Dendritic cell treated with granulocyte-macrophage colony-stimulating factor and Interleukin-4, amounts not matched to agents 40 ng/mL and 50 ng/mL, for 4 days (primary cell): ENCODE measurements at regions not wholly inside any gene's neighbourhood (a gene's known extent, or its start where the extent isn't known, plus 50 kb on each side); places are given as distances from the start of the nearest gene placed in this dataset.

Experiments
- H3K27ac Mint-ChIP-seq: one replicate; pipeline ENCODE4 v1.8.0; 2022; ENCODE audit warnings: mild to moderate bottlenecking, mixed read lengths
- H3K27me3 Mint-ChIP-seq: one replicate; pipeline ENCODE4 v1.8.0; 2022; ENCODE audit warnings: mild to moderate bottlenecking, mixed read lengths
- H3K36me3 Mint-ChIP-seq: one replicate; pipeline ENCODE4 v1.8.0; 2022; ENCODE audit warnings: low read depth, mixed read lengths
- H3K4me1 Mint-ChIP-seq: one replicate; pipeline ENCODE4 v1.8.0; 2022; ENCODE audit warnings: low read depth, mixed read lengths
- H3K4me3 Mint-ChIP-seq: one replicate; pipeline ENCODE4 v1.8.0; 2022; ENCODE audit warnings: mild to moderate bottlenecking, moderate library complexity, mixed read lengths
- H3K9me3 Mint-ChIP-seq: one replicate; pipeline ENCODE4 v1.8.0; 2022; ENCODE audit warnings: mixed read lengths
- intact Hi-C: fragments of 100-400 bp; cut with micrococcal nuclease; formaldehyde crosslinking; loops from one replicate; pipeline ENCODE4 v1.15.0; 2022

DNA sequence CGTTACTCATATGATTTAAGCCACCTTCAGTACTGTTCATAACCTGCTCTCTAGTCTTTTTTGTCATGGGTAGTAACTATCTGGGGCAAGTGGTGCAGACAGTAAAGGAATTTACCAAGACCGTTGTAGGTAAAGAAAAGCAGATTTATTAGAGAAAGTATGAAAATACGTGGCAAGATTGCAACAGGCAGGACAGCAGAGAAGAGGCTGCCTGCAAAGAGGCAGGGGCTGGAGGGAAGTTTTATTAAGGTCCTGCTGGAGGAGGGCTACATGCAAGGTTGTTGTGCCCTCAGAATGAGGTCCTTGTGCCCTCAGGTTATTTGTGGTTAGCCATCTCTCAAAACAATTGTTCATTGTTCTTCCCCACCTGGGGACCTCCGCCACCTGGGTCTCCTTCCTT, 444.3 kb downstream of the BCKDHB start:
- no peaks in the 10 kb centered on the region for H3K9me3 Mint-ChIP-seq
- H3K4me3 Mint-ChIP-seq, result no peak overlapping the region
- H3K36me3 Mint-ChIP-seq, result no peaks in the 10 kb centered on the region
- intact Hi-C loops, result no loop called here
- H3K4me1 Mint-ChIP-seq, result no peaks in the 10 kb centered on the region
- no peak overlapping the region for H3K27ac Mint-ChIP-seq
- no peaks in the 10 kb centered on the region for H3K27me3 Mint-ChIP-seq

DNA sequence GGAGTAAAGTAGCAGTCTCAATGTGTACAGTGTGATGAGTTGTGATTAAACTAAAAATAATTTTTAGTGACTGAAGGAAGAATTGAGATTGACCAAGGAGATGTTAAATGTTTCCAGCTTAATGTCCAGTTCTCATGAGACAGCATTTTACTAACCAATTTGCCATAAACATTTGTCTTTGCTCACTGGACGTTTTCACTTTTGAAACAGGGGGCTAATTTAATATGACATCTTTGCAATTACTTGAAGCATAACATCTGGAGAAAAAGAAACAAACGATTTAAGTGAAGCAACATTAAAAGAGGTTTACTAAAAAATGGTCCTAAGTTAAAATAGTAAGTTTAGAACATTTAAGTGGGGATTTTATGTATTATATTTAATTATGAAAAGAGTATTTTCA, 443.8 kb downstream of the BCKDHB start:
- no peak overlapping the region for H3K27ac Mint-ChIP-seq

DNA sequence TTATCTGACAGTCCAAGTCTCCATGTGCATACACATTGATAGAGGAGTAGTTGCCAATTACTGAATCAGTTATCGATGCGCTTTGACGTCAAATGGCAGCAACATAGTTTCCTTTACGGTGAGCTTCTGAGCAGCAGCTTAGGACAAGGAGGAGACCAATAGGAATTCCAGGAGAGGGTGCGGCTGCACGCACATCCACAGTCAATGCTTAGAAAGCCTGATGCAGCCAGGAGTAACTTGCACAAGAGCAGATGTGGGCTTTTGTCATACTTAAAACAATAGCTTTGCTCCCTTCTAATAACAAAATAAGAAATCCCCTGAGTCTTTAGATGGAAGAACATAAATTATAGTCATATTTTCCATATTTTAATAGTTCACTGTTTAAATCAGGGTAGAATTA, 442.1 kb downstream of the BCKDHB start:
- H3K9me3 Mint-ChIP-seq, result no peaks in the 10 kb centered on the region
- H3K4me3 Mint-ChIP-seq, result no peak overlapping the region
- H3K36me3 Mint-ChIP-seq, result no peaks in the 10 kb centered on the region
- no peaks in the 10 kb centered on the region for H3K27me3 Mint-ChIP-seq
- H3K4me1 Mint-ChIP-seq, result no peaks in the 10 kb centered on the region
- no peak overlapping the region for H3K27ac Mint-ChIP-seq
- intact Hi-C loops, result no loop called here

More for the DNA sequence above, 443.8 kb downstream of the BCKDHB start:
- Mint-ChIP-seq H3K36me3 (no peaks in the 10 kb centered on the region), H3K4me3 (no peak overlapping the region), H3K27me3 (no peaks in the 10 kb centered on the region), H3K9me3 (no peaks in the 10 kb centered on the region), H3K4me1 (no peaks in the 10 kb centered on the region)
- intact Hi-C loops, result no loop called here

DNA sequence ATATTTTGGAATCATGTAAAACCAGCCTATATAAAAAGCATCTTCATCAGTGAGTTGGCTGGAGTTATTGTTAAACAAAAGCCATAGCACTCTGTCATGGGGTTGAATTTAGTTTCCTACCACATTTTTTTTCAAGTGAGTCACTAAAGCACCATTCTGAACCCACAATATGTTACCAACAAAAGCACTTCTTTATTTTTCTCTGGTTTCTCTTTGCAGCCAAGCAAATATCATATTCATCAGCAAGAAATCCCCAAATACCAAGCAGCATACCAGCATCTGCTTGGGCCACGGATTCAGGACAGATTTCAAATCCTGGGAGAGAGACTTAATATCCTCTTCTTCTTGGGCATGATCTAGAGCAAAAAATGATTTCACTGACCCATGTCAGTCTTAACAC, 441.4 kb downstream of the BCKDHB start:
- Mint-ChIP-seq H3K27me3 (no peaks in the 10 kb centered on the region), H3K9me3 (no peaks in the 10 kb centered on the region), H3K4me1 (no peaks in the 10 kb centered on the region), H3K4me3 (no peak overlapping the region), H3K27ac (no peak overlapping the region), H3K36me3 (no peaks in the 10 kb centered on the region)
- intact Hi-C loops, result no loop called here

DNA sequence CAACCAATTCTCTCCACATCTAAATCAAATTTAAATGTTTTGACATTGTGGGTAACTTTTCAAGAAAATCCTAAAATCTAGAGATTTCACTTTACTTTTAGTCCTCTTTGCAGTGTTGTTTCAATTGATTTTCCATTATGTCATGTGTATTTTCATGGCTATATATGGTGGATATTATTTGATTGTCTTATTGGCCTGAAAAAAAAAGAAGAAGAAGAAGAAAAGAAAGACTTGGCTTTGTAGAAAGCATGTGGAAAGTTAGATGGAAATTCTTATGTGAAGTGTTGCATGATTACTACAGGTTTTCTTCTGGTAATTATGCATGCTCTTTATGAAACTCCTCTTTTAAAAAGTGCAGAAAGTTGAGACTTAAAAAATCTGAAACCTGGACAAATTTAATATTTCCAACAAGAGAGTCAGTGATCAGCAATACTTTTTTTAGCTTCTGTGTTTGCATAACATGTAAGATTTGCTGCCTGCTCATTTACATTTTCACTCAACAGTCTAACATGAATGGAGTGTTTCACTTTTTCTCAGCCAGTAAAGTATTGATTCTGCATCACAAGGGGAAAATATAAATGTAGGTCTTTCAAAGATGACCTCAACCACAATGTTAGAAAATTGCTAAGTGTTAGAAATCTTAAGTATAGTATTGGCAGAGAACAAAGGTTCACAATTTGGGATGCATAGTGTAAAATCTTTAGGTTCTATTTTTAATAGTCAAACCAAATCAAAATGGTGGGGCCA, 438.7 kb downstream of the BCKDHB start:
- no peak overlapping the region for H3K27ac Mint-ChIP-seq
- H3K4me3 Mint-ChIP-seq, result no peak overlapping the region
- no peaks in the 10 kb centered on the region for H3K4me1 Mint-ChIP-seq
- no peaks in the 10 kb centered on the region for H3K36me3 Mint-ChIP-seq
- intact Hi-C loops, result no loop called here
- peaks cover 17% of the 10 kb centered on the region for H3K9me3 Mint-ChIP-seq
- no peaks in the 10 kb centered on the region for H3K27me3 Mint-ChIP-seq

DNA sequence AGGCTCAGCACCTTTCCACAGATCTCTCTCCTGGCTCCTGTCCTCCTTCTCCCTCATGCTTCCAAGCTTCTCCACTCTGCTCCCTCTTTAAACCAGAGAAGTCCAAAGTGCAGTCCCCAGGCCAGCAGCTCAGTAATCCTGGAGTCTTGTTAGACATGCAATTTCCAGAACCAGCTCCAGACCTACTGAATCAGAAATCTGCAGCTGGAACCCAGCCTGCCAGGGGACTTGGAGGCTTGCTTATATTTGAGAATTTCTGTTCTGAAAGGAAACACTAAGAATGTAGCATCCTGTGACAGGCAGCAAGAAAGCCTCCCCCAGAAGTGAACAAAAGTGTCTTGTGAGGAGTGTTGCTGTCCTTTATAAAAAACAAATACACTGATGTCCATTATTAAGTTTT, 438.1 kb downstream of the BCKDHB start:
- no peaks in the 10 kb centered on the region for H3K36me3 Mint-ChIP-seq
- H3K4me1 Mint-ChIP-seq, result no peaks in the 10 kb centered on the region
- intact Hi-C loops, result no loop called here
- H3K9me3 Mint-ChIP-seq, result peaks cover 22% of the 10 kb centered on the region
- H3K4me3 Mint-ChIP-seq, result no peak overlapping the region
- no peak overlapping the region for H3K27ac Mint-ChIP-seq
- no peaks in the 10 kb centered on the region for H3K27me3 Mint-ChIP-seq

DNA sequence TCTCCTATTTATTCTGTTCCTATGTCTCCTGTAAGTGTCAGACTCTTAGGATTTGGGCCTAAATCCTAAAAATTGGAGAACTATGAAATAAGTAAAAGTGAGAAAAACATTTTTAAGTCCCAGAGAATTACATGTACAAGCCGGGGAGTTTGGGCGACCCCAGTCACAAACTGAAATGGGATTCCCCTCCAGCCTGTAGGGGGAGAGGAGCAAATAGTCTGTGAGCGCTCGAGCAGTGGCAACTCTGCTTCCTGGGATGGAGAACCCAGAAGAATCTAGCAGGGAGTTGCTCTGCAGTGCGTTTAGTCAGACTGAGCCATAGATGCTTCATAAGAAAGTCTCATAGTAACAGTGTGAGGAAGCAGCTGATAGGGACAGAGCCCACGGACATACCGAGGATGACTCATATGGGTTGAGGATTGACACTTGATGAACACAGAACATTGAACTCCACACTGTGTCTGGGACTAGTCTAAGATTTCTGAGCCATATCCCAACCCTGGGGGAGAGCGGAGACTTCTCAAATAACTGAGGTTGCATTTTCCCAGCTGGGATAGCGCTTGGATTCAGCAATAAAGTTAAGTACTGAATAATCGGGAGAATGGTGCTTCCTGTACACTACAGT, 437.2 kb downstream of the BCKDHB start:
- Mint-ChIP-seq H3K4me3 (no peak overlapping the region), H3K27ac (no peak overlapping the region), H3K4me1 (no peaks in the 10 kb centered on the region), H3K9me3 (peaks cover 22% of the 10 kb centered on the region), H3K27me3 (no peaks in the 10 kb centered on the region), H3K36me3 (no peaks in the 10 kb centered on the region)
- intact Hi-C loops, result no loop called here

DNA sequence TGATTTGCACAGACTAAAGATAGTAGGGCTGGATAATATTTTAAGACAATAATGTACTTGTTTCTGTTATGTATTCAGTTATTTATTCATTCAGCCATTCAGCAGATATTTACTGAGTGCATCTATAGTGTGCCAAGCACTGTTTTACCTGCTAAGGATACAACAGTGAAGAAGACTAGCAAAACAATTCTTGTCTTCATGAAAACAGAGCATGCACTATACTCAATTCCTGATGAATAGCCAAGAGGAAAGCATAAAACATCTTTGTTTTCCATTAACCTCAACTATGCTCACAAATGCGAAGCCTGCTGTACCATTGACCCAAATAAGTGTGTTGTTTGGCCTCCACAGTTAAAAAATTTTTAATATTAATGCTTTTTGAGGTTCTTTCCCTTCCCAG, 436.7 kb downstream of the BCKDHB start:
- H3K9me3 Mint-ChIP-seq, result peaks cover 22% of the 10 kb centered on the region
- no peaks in the 10 kb centered on the region for H3K4me1 Mint-ChIP-seq
- H3K36me3 Mint-ChIP-seq, result no peaks in the 10 kb centered on the region
- intact Hi-C loops, result no loop called here
- H3K4me3 Mint-ChIP-seq, result no peak overlapping the region
- H3K27me3 Mint-ChIP-seq, result no peaks in the 10 kb centered on the region
- H3K27ac Mint-ChIP-seq, result no peak overlapping the region

DNA sequence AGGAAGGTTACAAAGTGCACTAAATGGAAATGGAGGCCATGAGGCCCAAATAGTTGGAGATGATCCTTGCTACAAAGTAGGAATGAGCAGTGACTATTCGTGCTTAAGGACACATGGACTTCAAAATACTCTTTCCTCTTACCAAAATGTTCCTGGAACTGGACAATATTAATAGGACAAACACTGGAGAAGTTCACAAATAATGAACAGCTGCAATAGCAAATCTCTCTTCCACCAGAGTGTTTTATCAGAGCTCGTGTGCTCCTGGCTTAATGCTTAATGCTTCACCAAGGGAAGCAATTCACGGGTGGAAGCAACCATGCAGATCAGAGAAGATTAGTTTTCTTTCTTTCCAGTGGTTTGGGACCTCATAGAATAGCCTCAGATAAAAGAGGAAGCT, 435.4 kb downstream of the BCKDHB start:
- no peak overlapping the region for H3K27ac Mint-ChIP-seq
- no peak overlapping the region for H3K4me3 Mint-ChIP-seq
- no peaks in the 10 kb centered on the region for H3K4me1 Mint-ChIP-seq
- H3K36me3 Mint-ChIP-seq, result no peaks in the 10 kb centered on the region
- peaks cover 29% of the 10 kb centered on the region for H3K9me3 Mint-ChIP-seq
- intact Hi-C loops, result no loop called here
- H3K27me3 Mint-ChIP-seq, result no peaks in the 10 kb centered on the region

DNA sequence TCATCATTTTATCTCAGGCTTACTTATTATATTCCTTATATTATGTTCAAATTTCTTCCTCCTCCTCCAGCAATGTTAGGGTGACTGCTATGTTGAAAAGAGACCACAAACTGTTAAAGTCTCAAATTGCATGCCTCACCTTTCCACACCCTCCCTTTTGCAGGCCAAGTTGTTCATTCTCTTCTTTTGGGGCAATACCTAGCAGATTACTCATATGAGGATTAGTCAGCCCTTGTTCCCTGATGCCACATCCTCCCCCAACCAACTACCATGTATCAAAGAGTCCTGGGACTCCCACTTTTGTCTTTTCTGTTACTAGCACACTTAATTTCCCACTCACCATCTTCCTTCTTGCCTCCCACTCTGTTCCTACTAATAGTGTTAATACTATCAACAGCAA, 434.7 kb downstream of the BCKDHB start:
- H3K27ac Mint-ChIP-seq, result no peak overlapping the region
- H3K9me3 Mint-ChIP-seq, result peaks cover 33% of the 10 kb centered on the region
- no peaks in the 10 kb centered on the region for H3K4me1 Mint-ChIP-seq
- no peaks in the 10 kb centered on the region for H3K36me3 Mint-ChIP-seq
- intact Hi-C loops, result no loop called here
- no peaks in the 10 kb centered on the region for H3K27me3 Mint-ChIP-seq
- H3K4me3 Mint-ChIP-seq, result no peak overlapping the region

DNA sequence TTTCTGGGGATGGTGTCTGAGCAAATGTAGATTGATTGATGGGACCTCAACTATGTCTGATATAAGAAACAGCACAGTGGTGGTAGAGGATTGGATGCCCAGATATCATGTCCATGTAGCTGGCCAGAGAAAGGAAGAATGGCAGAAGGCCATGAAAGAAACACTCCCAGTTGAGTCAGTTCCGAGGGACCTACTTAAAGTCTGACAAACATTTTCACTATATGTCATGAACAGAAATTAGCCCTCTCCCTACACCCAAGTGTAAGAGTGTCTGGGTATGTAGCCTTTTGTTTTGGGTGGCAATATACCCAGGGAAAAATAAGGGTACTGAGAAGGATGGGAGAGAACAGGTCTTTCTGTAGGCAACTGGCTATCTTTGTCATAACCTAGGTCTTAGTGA, 434.2 kb downstream of the BCKDHB start:
- no peaks in the 10 kb centered on the region for H3K4me1 Mint-ChIP-seq

DNA sequence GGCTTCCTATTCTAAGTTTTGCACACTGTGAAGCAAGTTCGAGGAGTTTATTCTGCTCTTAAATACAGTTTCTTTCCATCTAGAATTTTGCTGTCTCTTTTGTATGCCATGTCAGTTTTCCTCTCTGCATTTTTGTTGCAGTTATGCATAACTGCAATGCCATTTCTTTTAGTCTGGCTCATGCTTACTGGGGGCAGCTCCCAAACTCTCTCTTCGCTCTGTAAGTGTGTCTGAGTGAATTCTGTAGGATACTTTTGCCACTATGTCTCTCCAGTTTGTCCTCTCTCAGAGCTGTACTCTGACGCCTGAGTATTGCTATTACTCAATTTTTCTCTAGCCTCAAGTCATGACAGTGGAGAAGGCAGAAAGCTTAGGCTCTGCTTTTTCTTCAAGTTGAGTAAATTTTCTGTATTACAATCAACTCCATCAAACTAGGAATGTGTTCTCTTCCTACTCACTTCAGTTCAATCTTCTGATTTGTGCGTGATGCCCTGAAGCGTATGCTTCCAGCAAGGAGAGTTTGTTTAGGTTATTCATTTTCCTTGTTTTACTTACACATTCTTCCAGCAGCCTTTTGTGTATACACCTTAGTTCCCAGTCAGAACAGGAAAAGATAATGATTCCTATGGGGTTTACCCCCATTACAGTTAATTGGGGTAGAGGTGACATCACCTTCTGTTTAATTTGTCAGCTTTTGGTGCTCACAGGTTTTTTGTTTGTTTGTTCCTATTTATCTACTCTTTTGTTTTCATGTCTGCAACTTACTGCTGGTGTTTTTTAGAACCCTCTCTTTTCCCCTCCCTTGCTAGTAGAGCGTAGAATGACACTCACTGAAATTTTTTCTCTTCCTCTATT, 430.9 kb downstream of the BCKDHB start:
- no peaks in the 10 kb centered on the region for H3K4me1 Mint-ChIP-seq
- H3K27ac Mint-ChIP-seq, result no peak overlapping the region

More for the DNA sequence above, 434.2 kb downstream of the BCKDHB start:
- Mint-ChIP-seq H3K27ac (no peak overlapping the region), H3K36me3 (no peaks in the 10 kb centered on the region), H3K9me3 (peaks cover 33% of the 10 kb centered on the region), H3K4me3 (no peak overlapping the region), H3K27me3 (no peaks in the 10 kb centered on the region)
- intact Hi-C loops, result no loop called here

DNA sequence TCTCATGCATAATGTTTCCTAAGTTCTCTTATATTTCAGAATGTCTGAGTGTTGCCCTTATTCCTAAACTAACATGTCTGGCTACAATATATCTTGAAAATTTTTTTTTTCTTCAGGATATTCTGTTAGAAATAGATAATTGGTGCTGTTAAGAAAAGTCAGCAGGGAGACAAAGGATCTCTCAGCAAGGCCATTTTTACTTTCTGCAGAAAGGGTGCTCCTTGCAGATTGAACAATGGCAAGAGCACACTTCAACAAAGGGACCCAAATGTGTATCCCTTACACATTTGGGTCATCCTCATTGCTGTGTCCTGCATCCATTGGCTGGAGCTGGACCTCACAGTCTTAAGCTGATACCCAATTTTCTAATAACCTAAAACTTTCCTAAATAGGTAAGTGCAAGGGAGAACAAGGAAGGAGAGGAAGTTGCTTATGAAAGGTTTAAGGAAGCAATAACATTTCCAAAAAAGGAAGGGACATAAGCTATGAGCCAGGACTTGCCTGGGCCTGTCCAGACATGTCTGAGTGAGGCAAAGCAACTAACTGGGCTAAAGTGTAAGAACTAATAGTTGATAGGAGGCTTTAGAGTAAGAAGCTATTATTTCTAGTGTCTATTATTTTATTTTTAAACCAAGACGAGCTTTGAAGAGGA, 429.6 kb downstream of the BCKDHB start:
- H3K9me3 Mint-ChIP-seq, result peaks cover 25% of the 10 kb centered on the region
- no peaks in the 10 kb centered on the region for H3K4me1 Mint-ChIP-seq
- H3K27ac Mint-ChIP-seq, result no peak overlapping the region
- H3K36me3 Mint-ChIP-seq, result no peaks in the 10 kb centered on the region
- intact Hi-C loops, result no loop called here
- H3K27me3 Mint-ChIP-seq, result no peaks in the 10 kb centered on the region
- no peak overlapping the region for H3K4me3 Mint-ChIP-seq

More for the DNA sequence above, 430.9 kb downstream of the BCKDHB start:
- intact Hi-C loops, result no loop called here
- no peak overlapping the region for H3K4me3 Mint-ChIP-seq
- H3K9me3 Mint-ChIP-seq, result peaks cover 33% of the 10 kb centered on the region
- no peaks in the 10 kb centered on the region for H3K27me3 Mint-ChIP-seq
- H3K36me3 Mint-ChIP-seq, result no peaks in the 10 kb centered on the region
